ENCODE measurements at regions not wholly inside any gene's neighbourhood (a gene's known extent, or its start where the extent isn't known, plus 50 kb on each side); places are given as distances from the start of the nearest gene placed in this dataset.

GRCh38 chr1:80776266-80776665, 1024.5 kb upstream of the ADGRL2 start:
- Mint-ChIP-seq H3K27ac (ENCODE audit: unreplicated experiment) (no peak overlapping the region), H3K27me3 (ENCODE audit: unreplicated experiment) (no peaks in the 10 kb centered on the region), H3K4me3 (ENCODE audit: low read depth, unreplicated experiment) (no peak overlapping the region), H3K4me1 (ENCODE audit: low read depth, unreplicated experiment) (peaks cover 9% of the 10 kb centered on the region), H3K9me3 (ENCODE audit: low read depth, unreplicated experiment) (no peaks in the 10 kb centered on the region), H3K36me3 (ENCODE audit: insufficient read depth, unreplicated experiment) (no peaks in the 10 kb centered on the region)
- CTCF ChIA-PET = no interaction called here
- TF ChIP-seq CTCF (IDR thresholded peaks at IDR 0.05; ENCODE audit: unreplicated experiment) = no peak
- no peak for DNase-seq
- BruUV-seq (replicated peaks) = no TSS peak
- intact Hi-C loops (cut with micrococcal nuclease; ENCODE audit: unreplicated experiment) = no loop called here

GRCh38 chr1:80769208-80769750, 1031.5 kb upstream of the ADGRL2 start:
- H3K4me3 Mint-ChIP-seq (ENCODE audit: low read depth, unreplicated experiment) = no peak overlapping the region
- CTCF ChIA-PET = no interaction called here
- DNase-seq = no peak
- H3K9me3 Mint-ChIP-seq (ENCODE audit: low read depth, unreplicated experiment) = no peaks in the 10 kb centered on the region
- BruUV-seq (replicated peaks) = no TSS peak
- TF ChIP-seq CTCF (IDR thresholded peaks at IDR 0.05; ENCODE audit: unreplicated experiment) = no peak
- H3K4me1 Mint-ChIP-seq (ENCODE audit: low read depth, unreplicated experiment) = no peaks in the 10 kb centered on the region
- H3K36me3 Mint-ChIP-seq (ENCODE audit: insufficient read depth, unreplicated experiment) = no peaks in the 10 kb centered on the region
- intact Hi-C loops (cut with micrococcal nuclease; ENCODE audit: unreplicated experiment) = no loop called here
- H3K27me3 Mint-ChIP-seq (ENCODE audit: unreplicated experiment) = no peaks in the 10 kb centered on the region
- no peak overlapping the region for H3K27ac Mint-ChIP-seq (ENCODE audit: unreplicated experiment)

- Mint-ChIP-seq H3K4me3 (ENCODE audit: low read depth, unreplicated experiment) (no peak overlapping the region), H3K4me1 (ENCODE audit: low read depth, unreplicated experiment) (no peaks in the 10 kb centered on the region), H3K27ac (ENCODE audit: unreplicated experiment) (no peak overlapping the region), H3K9me3 (ENCODE audit: low read depth, unreplicated experiment) (no peaks in the 10 kb centered on the region), H3K27me3 (ENCODE audit: unreplicated experiment) (no peaks in the 10 kb centered on the region), H3K36me3 (ENCODE audit: insufficient read depth, unreplicated experiment) (no peaks in the 10 kb centered on the region)
- CTCF ChIA-PET = no interaction called here
- intact Hi-C loops (cut with micrococcal nuclease; ENCODE audit: unreplicated experiment) = no loop called here
- no peak for DNase-seq
- BruUV-seq (replicated peaks) = no TSS peak
- TF ChIP-seq CTCF (IDR thresholded peaks at IDR 0.05; ENCODE audit: unreplicated experiment) = no peak
These were observed 1033.0 kb upstream of the ADGRL2 start for GRCh38 chr1:80767711-80768110.

- H3K4me1 Mint-ChIP-seq (ENCODE audit: low read depth, unreplicated experiment) = no peaks in the 10 kb centered on the region
- CTCF ChIA-PET = no interaction called here
- no peak for DNase-seq
- H3K36me3 Mint-ChIP-seq (ENCODE audit: insufficient read depth, unreplicated experiment) = no peaks in the 10 kb centered on the region
- no TSS peak for BruUV-seq (replicated peaks)
- H3K27ac Mint-ChIP-seq (ENCODE audit: unreplicated experiment) = no peak overlapping the region
- H3K9me3 Mint-ChIP-seq (ENCODE audit: low read depth, unreplicated experiment) = no peaks in the 10 kb centered on the region
- intact Hi-C loops (cut with micrococcal nuclease; ENCODE audit: unreplicated experiment) = no loop called here
- H3K27me3 Mint-ChIP-seq (ENCODE audit: unreplicated experiment) = no peaks in the 10 kb centered on the region
- no peak for TF ChIP-seq CTCF (IDR thresholded peaks at IDR 0.05; ENCODE audit: unreplicated experiment)
- no peak overlapping the region for H3K4me3 Mint-ChIP-seq (ENCODE audit: low read depth, unreplicated experiment)
These were observed 1041.4 kb upstream of the ADGRL2 start for GRCh38 chr1:80759354-80759753.
